Endodermal cell (in vitro differentiated cells): ENCODE measurements at regions not wholly inside any gene's neighbourhood (a gene's known extent, or its start where the extent isn't known, plus 50 kb on each side); places are given as distances from the start of the nearest gene placed in this dataset.

ENCODE experiments used
- DNase-seq: peaks from one replicate; pipeline ENCODE4 v3.0.0-alpha.2; 2017
- H3K27ac ChIP-seq: 2 replicates; pipeline ENCODE4 v1.5.1; 2013; ENCODE audit warnings: mild to moderate bottlenecking, low read depth, low read length, moderate library complexity
- H3K27me3 ChIP-seq: 2 replicates; pipeline ENCODE4 v1.6.1; 2013; ENCODE audit warnings: mild to moderate bottlenecking, low read length, moderate library complexity; ENCODE audit not compliant: insufficient read depth, control insufficient read depth, poor library complexity, severe bottlenecking
- H3K36me3 ChIP-seq: 2 replicates; pipeline ENCODE4 v1.7.0; 2013; ENCODE audit warnings: mild to moderate bottlenecking, low read length, moderate library complexity; ENCODE audit not compliant: control insufficient read depth, insufficient read depth
- H3K4me1 ChIP-seq: one replicate; pipeline ENCODE4 v1.7.0; 2013; ENCODE audit warnings: low read length; ENCODE audit not compliant: control insufficient read depth, insufficient read depth
- H3K4me3 ChIP-seq: 2 replicates; pipeline ENCODE4 v1.5.1; 2013; ENCODE audit warnings: mild to moderate bottlenecking, low read length, moderate library complexity
- H3K9ac ChIP-seq: 2 replicates; pipeline ENCODE4 v1.6.1; 2013; ENCODE audit warnings: mild to moderate bottlenecking, low read length, moderate library complexity; ENCODE audit not compliant: poor library complexity, severe bottlenecking; ENCODE audit errors: extremely low read depth
- H3K9me3 ChIP-seq: 2 replicates; pipeline ENCODE4 v1.6.1; 2013; ENCODE audit warnings: mild to moderate bottlenecking, low read length, moderate library complexity; ENCODE audit not compliant: control insufficient read depth
- H3K27ac Mint-ChIP-seq: 2 replicates; pipeline ENCODE4 v1.8.0; 2020; ENCODE audit warnings: mixed read lengths
- H3K27me3 Mint-ChIP-seq: 2 replicates; pipeline ENCODE4 v1.8.0; 2021; ENCODE audit warnings: mild to moderate bottlenecking, mixed read lengths; ENCODE audit not compliant: insufficient read depth
- H3K36me3 Mint-ChIP-seq: 2 replicates; pipeline ENCODE4 v1.8.0; 2020; ENCODE audit warnings: low read depth, mixed read lengths
- H3K4me1 Mint-ChIP-seq: 2 replicates; pipeline ENCODE4 v1.8.0; 2020; ENCODE audit warnings: mixed read lengths
- H3K4me3 Mint-ChIP-seq: 2 replicates; pipeline ENCODE4 v1.8.0; 2020; ENCODE audit warnings: mild to moderate bottlenecking, moderate library complexity, mixed read lengths
- H3K9me3 Mint-ChIP-seq: 2 replicates; pipeline ENCODE4 v1.8.0; 2020; ENCODE audit warnings: mild to moderate bottlenecking, mixed read lengths
- CTCF ChIP-seq: fragments of 200-600 bp; sonication (generic); conservative IDR thresholded peaks from 2 replicates; pipeline ENCODE4 v1.5.0; 2021; ENCODE audit warnings: antibody characterized with exemption, mild to moderate bottlenecking
- WGBS, 2 experiments: methylation state at CpG; one replicate each; pipeline versions ENCODE4 v1.1.5 to v1.1.7; 2013; ENCODE audit warnings: missing lambda C conversion rate in 2 of 2, mixed read lengths in 1 of 2; ENCODE audit not compliant: insufficient coverage in 1 of 2, insufficient read length in 1 of 2; 5-methylcytosine and 5-hydroxymethylcytosine counted together

GRCh38 chr10:36188080-36188453 lies 546.0 kb upstream of the FZD8 start:
- H3K4me1 Mint-ChIP-seq, result peaks cover 16% of the 10 kb centered on the region
- H3K36me3 Mint-ChIP-seq, result peaks cover 6% of the 10 kb centered on the region
- H3K27ac Mint-ChIP-seq, result no peak overlapping the region
- H3K27me3 ChIP-seq, result no peaks in the 10 kb centered on the region
- no peak overlapping the region for H3K4me3 Mint-ChIP-seq
- H3K27me3 Mint-ChIP-seq, result no peaks in the 10 kb centered on the region
- peaks cover 22% of the 10 kb centered on the region for H3K9me3 Mint-ChIP-seq
- no peak overlapping the region for H3K9ac ChIP-seq
- DNase-seq, result peak; percentile 57
- peaks cover 18% of the 10 kb centered on the region for H3K9me3 ChIP-seq
- H3K27ac ChIP-seq, result no peak overlapping the region
- no peaks in the 10 kb centered on the region for H3K4me1 ChIP-seq
- H3K36me3 ChIP-seq, result no peaks in the 10 kb centered on the region
- no peak for TF ChIP-seq CTCF
- 29 to 42% methylated on average over 6 to 8 of the region's 8 CpGs for WGBS, 2 experiments
- no peak overlapping the region for H3K4me3 ChIP-seq

- H3K27ac Mint-ChIP-seq, result no peak overlapping the region
- H3K4me3 Mint-ChIP-seq, result no peak overlapping the region
These were observed 545.4 kb upstream of the FZD8 start for GRCh38 chr10:36187380-36188079.

GRCh38 chr10:36185097-36185496 lies 543.0 kb upstream of the FZD8 start:
- no peaks in the 10 kb centered on the region for H3K4me1 ChIP-seq
- H3K27ac Mint-ChIP-seq, result no peak overlapping the region

More at GRCh38 chr10:36187380-36188079, 545.4 kb upstream of the FZD8 start:
- no peak overlapping the region for H3K27ac ChIP-seq
- Mint-ChIP-seq H3K27me3 (no peaks in the 10 kb centered on the region), H3K9me3 (peaks cover 19% of the 10 kb centered on the region), H3K4me1 (peaks cover 16% of the 10 kb centered on the region), H3K36me3 (peaks cover 4% of the 10 kb centered on the region)
- TF ChIP-seq CTCF, result no peak
- H3K4me1 ChIP-seq, result no peaks in the 10 kb centered on the region
- H3K27me3 ChIP-seq, result no peaks in the 10 kb centered on the region
- H3K4me3 ChIP-seq, result no peak overlapping the region
- WGBS, 2 experiments, result 13 to 70% methylated on average over 1 to 6 of the region's 6 CpGs
- H3K9me3 ChIP-seq, result peaks cover 18% of the 10 kb centered on the region
- H3K36me3 ChIP-seq, result no peaks in the 10 kb centered on the region
- H3K9ac ChIP-seq, result no peak overlapping the region
- no peak for DNase-seq

More at GRCh38 chr10:36185097-36185496, 543.0 kb upstream of the FZD8 start:
- no peaks in the 10 kb centered on the region for H3K27me3 ChIP-seq
- H3K9ac ChIP-seq, result no peak overlapping the region
- no peak overlapping the region for H3K4me3 ChIP-seq
- Mint-ChIP-seq H3K36me3 (no peaks in the 10 kb centered on the region), H3K4me1 (peaks cover 16% of the 10 kb centered on the region), H3K27me3 (no peaks in the 10 kb centered on the region), H3K9me3 (no peaks in the 10 kb centered on the region), H3K4me3 (no peak overlapping the region)
- 57 to 84% methylated on average over 3 to 6 of the region's 6 CpGs for WGBS, 2 experiments
- DNase-seq, result no peak
- no peaks in the 10 kb centered on the region for H3K9me3 ChIP-seq
- no peaks in the 10 kb centered on the region for H3K36me3 ChIP-seq
- H3K27ac ChIP-seq, result no peak overlapping the region
- no peak for TF ChIP-seq CTCF
